ENCODE measurements at regions not wholly inside any gene's neighbourhood (a gene's known extent, or its start where the extent isn't known, plus 50 kb on each side); places are given as distances from the start of the nearest gene placed in this dataset.
A peak's percentile ranks its signal among the peaks of the same experiment; 100 is the strongest.

DNA sequence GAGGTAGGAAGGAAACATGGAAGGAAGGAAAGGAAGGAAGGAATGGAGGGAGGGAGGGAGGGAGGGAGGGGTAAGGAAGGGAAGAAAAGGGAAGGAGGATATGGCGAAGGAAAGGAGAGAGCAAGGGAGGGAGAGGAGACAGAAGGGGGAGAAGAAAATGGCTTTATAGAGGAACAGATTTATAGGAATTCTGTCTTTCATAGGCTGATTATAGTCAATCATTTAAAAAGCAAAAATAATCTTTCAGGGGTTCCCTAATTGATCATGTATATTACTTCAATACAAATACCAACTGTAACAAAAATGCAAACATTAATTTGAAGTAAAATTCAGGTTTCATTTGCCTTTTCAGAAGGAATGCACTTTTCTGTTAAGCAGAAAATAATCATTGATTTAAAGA, 519.1 kb downstream of the MDFIC start:
- DNase-seq = no peak

- no peak for DNase-seq
These were observed 513.3 kb downstream of the MDFIC start for GRCh38 chr7:115435178-115435577.

GRCh38 chr7:115429918-115430317, 508.0 kb downstream of the MDFIC start:
- DNase-seq = no peak

DNA sequence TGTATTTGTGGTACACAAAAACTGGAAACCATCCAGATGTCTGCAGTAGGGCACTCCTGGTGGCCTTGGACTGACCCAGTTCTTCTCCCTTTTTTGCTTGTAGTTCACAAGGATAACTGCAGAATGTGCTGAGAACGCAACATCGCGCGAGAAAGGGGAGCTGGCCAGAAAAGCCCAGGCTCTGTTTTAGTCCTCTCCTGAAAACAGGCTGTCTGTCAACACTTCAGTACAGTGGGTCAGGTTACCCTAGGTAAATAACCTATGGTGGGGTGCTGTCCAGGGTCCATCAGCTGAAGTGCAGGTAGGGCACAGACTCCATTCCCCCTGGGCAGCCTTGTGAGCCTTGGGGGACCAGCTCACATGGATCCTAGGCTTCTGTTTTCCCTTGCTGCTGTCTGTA, 495.8 kb downstream of the MDFIC start:
- DNase-seq = no peak

- no peak for DNase-seq
These were observed 489.2 kb downstream of the MDFIC start for GRCh38 chr7:115410972-115411686.

GRCh38 chr7:115410434-115410820, 488.5 kb downstream of the MDFIC start:
- no peak for DNase-seq

DNA sequence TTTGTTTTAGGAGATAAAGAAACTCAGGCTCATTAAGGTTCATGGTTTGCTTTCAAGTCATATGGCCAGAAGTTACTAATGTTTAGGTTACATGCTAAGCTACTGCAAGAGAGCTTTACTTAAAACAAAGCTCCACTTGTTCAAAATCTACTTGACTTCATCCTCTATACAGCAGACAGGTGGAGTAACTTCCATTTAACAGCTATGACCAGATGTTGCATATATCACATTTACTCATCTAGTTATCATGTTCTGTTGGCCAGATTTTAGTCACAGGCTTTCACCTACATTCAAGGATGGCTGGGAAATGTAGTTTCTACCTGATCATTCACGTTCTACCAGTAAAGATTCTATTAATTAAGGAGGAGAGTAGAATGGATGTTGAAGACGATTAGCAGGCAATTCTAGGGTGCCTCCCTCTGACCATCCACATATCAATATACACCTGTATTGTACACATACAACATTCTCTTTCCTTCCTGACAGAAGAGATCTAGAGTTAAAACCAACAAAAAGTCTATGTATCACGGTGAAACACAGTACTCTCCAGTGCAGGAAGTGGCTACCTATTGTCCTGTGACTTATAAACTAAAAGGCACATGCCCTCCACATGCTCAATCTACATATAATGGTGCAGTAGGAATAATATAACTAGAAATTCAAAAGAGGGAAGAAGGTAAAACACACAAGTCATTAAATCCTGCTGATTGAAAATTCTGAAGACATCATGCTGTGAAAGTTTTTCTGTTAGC, 488.0 kb downstream of the MDFIC start:
- DNase-seq = no peak

- DNase-seq = no peak
These were observed 484.3 kb downstream of the MDFIC start for GRCh38 chr7:115406219-115406618.

DNA sequence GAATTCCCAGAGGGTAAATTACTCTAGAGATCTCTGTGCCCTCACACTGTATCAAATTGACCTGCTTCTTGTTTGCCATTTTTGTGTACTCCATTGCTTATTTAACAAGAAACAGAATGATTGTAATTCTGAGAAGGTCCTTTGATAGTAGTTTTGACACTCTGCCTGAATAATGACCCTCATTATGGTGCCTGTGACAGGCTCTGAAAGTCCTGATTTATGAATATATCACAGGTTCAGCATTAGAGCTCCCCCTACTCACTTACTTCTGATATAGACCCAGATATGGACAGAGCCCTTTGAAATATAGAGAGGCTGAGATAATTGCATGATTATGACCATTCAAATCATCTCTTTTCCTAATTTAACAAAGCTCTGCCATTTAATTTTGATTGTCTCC, 465.2 kb downstream of the MDFIC start:
- DNase-seq = no peak

DNA sequence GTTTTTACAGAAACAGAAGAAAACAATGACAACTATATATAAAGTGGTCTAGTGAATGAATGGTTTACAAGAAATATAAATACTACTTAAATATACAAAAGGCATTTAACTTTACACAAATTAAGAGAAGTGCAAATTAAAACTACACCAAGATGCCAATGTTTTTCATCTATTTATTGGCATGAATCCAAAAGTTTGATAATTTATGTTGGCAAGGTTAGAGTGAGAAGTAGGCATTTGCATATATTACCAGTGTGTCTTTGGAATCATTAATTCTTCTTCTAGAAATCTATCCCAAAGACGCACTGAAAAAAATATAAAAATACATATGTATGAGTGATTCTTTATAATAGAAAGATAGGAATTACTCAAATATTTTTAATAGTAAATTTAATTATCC, 457.4 kb downstream of the MDFIC start:
- no peak for DNase-seq

DNA sequence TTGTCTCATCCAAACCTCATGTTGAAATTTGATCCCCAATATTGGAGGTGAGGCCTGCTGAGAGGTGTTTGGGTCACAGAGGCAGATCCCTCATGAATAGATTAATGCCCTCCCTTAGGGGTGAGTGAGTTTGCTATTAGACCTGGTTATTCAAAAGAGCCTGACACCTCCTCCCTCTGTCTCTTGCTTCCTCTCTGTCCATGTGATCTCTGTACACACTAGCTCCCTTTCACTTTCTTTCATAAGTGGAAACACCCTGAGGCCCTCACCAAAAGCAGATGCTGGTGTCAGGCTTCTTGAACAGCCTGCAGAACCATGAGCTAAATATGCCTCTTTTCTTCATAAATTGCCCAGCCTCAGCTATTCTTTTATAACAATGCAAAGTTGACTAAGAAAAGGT, 447.1 kb downstream of the MDFIC start:
- DNase-seq = no peak

DNA sequence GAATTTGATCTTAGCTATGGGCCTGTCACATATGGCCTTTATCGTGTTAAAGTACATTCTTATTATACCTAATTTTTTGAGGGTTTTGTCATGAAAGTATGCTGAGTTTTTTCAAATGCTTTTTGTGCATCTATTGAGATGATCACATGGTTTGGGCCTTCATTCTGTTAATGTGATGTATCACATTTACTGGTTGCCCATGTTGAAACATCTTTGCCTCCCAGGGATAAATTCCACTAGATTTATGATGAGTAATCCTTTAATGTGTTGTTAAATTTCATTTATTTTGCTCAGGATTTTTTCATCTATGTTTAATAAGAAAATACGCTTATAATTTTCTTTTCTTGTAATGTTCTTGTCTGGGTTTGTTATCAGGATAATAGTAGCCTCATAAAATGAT, 442.0 kb downstream of the MDFIC start:
- DNase-seq = peak; percentile 39

DNA sequence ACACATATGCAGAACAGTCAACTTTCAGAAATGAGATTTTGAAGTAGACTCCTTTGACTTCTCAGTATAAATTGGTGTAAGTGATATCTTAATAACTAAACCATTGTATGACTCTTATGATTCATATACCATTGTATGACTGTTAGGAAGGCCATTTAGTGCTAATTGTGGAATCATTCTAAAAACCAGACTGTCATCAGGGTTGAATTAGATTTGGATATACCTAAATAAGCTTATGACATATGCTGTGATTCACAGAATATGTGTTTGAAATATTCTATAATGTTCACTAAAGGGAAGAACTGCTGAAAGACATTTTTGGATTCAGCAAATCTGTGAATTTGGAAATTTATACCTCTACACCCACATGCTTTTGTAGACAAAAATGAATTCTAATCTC, 438.1 kb downstream of the MDFIC start:
- DNase-seq = peak; percentile 83

DNA sequence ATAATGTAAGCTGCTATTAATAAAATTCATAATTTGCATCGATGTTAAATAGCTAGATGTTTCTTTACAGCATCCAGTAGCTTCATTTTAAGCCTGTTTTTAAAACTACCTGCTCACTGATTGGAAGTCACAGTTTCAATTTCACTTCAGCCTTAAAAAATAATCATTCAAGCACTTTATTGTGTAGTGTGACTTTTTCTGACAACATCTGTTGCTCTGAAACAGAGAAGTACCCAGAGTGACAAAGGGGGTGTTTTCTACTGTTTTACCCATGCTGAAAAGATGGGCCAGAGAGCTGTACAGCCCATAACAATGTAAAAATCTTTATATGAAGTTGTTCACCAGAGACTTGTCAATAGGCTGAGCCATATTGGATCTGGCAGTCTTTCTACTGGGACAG, 437.2 kb downstream of the MDFIC start:
- DNase-seq = no peak

DNA sequence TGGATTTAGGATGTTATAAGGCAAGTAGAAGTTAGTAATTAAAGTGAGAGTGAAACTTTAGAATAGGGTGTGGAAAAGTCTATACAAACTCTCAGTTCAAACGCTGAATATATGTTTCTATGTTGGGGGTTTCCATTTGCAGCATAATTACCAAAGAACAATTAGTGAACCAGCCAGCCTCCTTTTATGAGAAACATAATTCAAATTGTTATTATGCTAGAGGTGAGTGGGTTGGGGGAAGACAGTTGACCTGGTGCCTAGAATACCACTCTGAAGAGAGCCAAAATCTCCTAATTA, 435.8 kb downstream of the MDFIC start:
- no peak for DNase-seq

GRCh38 chr7:115356999-115357702, 435.3 kb downstream of the MDFIC start:
- peak; percentile 86 for DNase-seq

- DNase-seq = peak; percentile 18
These were observed 434.3 kb downstream of the MDFIC start for GRCh38 chr7:115356139-115356746.

GRCh38 chr7:115354925-115355324, 433.0 kb downstream of the MDFIC start:
- DNase-seq = no peak

DNA sequence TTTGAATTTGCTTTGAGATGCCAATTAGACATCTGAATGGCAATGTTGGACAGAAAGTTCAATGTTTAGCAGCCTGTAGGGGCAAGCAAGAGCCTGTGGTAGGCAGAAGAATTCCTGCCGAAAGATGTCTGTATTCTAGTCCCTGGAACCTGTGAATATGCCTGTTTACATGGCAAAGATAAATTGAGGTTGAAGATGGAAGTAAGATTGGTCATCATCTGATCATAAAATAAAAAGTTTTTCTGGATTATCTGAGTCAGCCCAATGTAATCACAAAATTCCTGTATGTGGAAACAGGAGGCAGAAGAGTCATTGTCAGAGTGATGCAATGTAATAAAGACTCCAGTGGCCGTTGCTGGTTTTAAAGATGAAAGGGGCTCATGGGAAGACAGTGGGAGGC, 430.5 kb downstream of the MDFIC start:
- DNase-seq = peak; percentile 85

DNA sequence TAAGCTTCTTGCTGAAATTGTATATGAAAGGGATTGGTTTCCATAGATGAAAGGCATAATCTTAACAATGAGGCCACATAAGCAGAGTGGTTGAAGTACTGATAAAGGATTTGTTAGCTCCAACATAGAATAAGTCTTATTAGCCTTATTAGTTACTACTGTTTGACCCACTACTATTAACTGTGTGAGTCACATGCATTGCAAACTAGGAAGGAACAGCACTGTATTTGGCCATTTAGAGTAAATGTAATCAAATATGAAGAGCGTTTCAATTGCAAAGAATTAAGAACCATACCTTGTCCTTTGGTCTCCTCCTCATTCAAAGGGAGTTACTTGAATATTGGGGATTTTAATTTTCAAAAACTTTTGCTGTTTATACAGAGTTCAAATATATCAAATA, 428.9 kb downstream of the MDFIC start:
- DNase-seq = no peak

GRCh38 chr7:115349635-115350034, 427.7 kb downstream of the MDFIC start:
- DNase-seq = no peak

- DNase-seq = no peak
These were observed 424.8 kb downstream of the MDFIC start for GRCh38 chr7:115346685-115347084.

DNA sequence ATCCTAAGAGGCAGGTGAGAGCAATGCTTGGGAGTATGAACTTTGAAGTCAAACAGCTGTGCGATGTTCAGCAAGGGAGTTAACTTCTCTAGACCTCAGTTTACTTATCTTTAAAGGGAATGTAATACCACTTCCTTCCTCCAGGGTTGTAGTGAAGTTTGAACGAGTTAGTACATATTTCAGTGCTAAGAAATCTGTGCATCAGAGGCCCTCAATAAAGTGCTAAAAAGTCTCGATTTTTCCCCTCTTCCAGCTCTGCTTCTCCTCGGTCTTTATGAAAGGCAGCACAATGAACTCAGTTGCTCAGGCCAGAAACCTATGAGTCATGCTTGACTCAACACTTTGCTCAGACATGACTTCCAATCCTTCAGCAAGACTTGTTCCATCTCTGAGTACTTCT, 418.9 kb downstream of the MDFIC start:
- peak; percentile 85 for DNase-seq

- DNase-seq = no peak
These were observed 416.1 kb downstream of the MDFIC start for GRCh38 chr7:115338016-115338415.

Measured in fibroblast of skin of right biceps (primary cell).